Ishikawa (cell line): ENCODE measurements at regions not wholly inside any gene's neighbourhood (a gene's known extent, or its start where the extent isn't known, plus 50 kb on each side); places are given as distances from the start of the nearest gene placed in this dataset.

Source experiments
- CEBPB ChIP-seq: IDR thresholded peaks from 2 replicates; pipeline ENCODE4 v1.6.1; 2012
- CREB1 ChIP-seq: IDR thresholded peaks from 2 replicates; pipeline ENCODE4 v1.6.1; 2012; ENCODE audit warnings: low read depth
- EGR1 ChIP-seq: IDR thresholded peaks from 2 replicates; pipeline ENCODE4 v1.6.1; 2012
- EP300 ChIP-seq: IDR thresholded peaks from 2 replicates; pipeline ENCODE4 v1.6.1; 2012; ENCODE audit warnings: borderline replicate concordance
- FOXM1 ChIP-seq: IDR thresholded peaks from 2 replicates; pipeline ENCODE4 v1.6.1; 2012; ENCODE audit warnings: low read depth, borderline replicate concordance
- NFIC ChIP-seq: IDR thresholded peaks from 2 replicates; pipeline ENCODE4 v1.6.1; 2012
- RAD21 ChIP-seq: IDR thresholded peaks from 2 replicates; pipeline ENCODE4 v1.6.1; 2012; ENCODE audit warnings: low read depth
- TAF1 ChIP-seq: IDR thresholded peaks from 2 replicates; pipeline ENCODE4 v1.6.1; 2012; ENCODE audit warnings: low read depth, mild to moderate bottlenecking
- TCF12 ChIP-seq: IDR thresholded peaks from 2 replicates; pipeline ENCODE4 v1.6.1; 2012; ENCODE audit warnings: low read depth
- TEAD4 ChIP-seq: IDR thresholded peaks from 2 replicates; pipeline ENCODE4 v1.6.1; 2012
- YY1 ChIP-seq: IDR thresholded peaks from 2 replicates; pipeline ENCODE4 v1.6.1; 2012; ENCODE audit warnings: low read depth
- ZBTB7A ChIP-seq: IDR thresholded peaks from 2 replicates; pipeline ENCODE4 v1.6.1; 2012; ENCODE audit warnings: low read depth
- TF ChIP-seq, protein P1 (sequence below): IDR thresholded peaks from 2 replicates; pipeline ENCODE4 v1.6.1; 2012; ENCODE audit warnings: low read depth, mild to moderate bottlenecking
- TF ChIP-seq, protein P2 (sequence below): IDR thresholded peaks from 2 replicates; pipeline ENCODE4 v1.6.1; 2012
- TF ChIP-seq, protein P3 (sequence below): IDR thresholded peaks from 2 replicates; pipeline ENCODE4 v1.6.1; 2012

DNA sequence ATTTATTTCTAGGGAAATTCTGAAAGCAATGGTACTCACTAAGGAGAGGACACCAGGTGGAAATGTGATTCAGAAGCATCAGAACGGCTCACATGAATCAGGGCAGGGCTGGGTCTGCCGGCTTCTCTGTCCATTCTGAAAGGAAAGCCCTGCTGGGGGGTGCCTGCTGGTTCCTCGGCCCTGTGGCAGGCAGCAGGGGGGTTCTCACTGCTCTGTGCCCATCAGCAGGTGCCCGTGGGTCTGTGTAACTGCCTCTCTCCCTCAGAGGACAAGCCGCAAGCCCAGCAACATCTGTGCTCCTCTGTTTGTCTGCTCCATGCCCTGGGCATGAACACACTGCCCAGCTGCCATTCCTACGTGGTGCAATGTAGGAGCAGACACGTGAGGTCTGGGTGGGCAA lies 74.9 kb upstream of the ZNF423 start:
- TF ChIP-seq RAD21 (no peak), CREB1 (no peak)
- TF ChIP-seq, protein P1, sequence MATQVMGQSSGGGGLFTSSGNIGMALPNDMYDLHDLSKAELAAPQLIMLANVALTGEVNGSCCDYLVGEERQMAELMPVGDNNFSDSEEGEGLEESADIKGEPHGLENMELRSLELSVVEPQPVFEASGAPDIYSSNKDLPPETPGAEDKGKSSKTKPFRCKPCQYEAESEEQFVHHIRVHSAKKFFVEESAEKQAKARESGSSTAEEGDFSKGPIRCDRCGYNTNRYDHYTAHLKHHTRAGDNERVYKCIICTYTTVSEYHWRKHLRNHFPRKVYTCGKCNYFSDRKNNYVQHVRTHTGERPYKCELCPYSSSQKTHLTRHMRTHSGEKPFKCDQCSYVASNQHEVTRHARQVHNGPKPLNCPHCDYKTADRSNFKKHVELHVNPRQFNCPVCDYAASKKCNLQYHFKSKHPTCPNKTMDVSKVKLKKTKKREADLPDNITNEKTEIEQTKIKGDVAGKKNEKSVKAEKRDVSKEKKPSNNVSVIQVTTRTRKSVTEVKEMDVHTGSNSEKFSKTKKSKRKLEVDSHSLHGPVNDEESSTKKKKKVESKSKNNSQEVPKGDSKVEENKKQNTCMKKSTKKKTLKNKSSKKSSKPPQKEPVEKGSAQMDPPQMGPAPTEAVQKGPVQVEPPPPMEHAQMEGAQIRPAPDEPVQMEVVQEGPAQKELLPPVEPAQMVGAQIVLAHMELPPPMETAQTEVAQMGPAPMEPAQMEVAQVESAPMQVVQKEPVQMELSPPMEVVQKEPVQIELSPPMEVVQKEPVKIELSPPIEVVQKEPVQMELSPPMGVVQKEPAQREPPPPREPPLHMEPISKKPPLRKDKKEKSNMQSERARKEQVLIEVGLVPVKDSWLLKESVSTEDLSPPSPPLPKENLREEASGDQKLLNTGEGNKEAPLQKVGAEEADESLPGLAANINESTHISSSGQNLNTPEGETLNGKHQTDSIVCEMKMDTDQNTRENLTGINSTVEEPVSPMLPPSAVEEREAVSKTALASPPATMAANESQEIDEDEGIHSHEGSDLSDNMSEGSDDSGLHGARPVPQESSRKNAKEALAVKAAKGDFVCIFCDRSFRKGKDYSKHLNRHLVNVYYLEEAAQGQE: no peak
- TF ChIP-seq, protein P2, sequence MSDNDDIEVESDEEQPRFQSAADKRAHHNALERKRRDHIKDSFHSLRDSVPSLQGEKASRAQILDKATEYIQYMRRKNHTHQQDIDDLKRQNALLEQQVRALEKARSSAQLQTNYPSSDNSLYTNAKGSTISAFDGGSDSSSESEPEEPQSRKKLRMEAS: no peak
- TF ChIP-seq, protein P3, sequence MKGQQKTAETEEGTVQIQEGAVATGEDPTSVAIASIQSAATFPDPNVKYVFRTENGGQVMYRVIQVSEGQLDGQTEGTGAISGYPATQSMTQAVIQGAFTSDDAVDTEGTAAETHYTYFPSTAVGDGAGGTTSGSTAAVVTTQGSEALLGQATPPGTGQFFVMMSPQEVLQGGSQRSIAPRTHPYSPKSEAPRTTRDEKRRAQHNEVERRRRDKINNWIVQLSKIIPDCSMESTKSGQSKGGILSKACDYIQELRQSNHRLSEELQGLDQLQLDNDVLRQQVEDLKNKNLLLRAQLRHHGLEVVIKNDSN: no peak

DNA sequence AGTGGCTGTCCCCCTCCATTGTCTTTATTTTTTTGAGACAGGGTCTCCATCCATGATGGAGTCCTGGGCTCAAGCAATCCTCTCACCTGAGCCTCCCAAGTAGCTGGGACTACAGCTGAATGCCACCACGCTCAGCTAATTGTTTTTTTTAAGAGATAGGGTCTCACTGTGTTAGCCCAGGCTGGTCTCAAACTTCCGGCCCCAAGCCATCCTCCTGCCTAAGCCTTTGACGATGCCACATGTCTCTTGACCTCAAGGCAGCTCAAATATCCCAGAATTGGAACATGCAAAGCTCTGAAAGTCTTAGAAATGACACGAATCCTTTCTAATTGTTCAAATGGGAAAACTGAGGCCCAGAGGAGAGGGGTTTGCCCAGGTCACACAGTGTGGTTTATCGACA lies 75.4 kb upstream of the ZNF423 start:
- TF ChIP-seq EGR1: no peak
- TF ChIP-seq TCF12: no peak
- TF ChIP-seq, protein P2: no peak
- TF ChIP-seq RAD21: no peak
- no peak for TF ChIP-seq YY1
- TF ChIP-seq, protein P3: no peak
- no peak for TF ChIP-seq FOXM1
- no peak for TF ChIP-seq CEBPB
- TF ChIP-seq, protein P1: no peak
- no peak for TF ChIP-seq CREB1
- no peak for TF ChIP-seq ZBTB7A
- TF ChIP-seq TAF1: no peak
- no peak for TF ChIP-seq TEAD4
- no peak for TF ChIP-seq EP300
- TF ChIP-seq NFIC: no peak

DNA sequence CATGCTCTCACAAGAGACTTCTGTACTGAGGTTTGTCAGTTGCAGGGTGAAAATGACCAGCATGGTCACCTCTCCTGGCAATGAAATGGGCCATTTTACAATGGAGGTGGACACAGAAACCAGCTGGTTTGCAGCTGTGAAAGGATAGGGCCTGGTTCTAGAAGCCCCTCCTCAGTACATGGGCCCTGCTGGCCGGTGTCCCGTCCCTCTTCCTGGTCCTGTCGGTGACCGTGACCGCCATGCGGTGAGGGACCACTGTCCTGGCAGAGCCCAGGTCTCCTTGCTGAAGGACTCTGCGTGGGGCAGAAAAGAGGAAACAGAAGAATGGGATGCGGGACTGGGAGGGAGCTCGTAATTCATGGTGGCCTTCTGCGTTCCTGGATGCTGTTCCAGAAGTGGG lies 76.0 kb upstream of the ZNF423 start:
- TF ChIP-seq, protein P3: no peak
- TF ChIP-seq NFIC (no peak), RAD21 (no peak), CEBPB (no peak), EP300 (no peak), YY1 (no peak)

DNA sequence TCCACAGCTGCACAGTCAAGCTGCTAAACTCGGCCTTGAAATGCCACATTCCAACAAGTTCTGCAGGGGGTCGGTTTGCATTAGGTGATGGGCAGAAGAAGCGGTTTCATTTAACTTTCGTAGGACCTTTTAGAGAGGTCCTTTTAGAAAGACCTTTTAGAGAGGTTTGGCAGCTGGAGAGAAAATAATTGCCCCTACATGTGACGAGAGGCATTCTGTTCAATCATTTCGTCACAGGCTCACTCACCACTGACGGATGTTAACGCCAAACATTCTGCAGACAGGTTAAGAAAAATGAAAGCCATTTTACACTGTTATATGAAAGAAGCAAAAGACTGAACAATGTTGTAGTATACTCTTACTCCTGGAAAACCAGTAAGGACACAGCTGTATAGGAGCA lies 76.5 kb upstream of the ZNF423 start:
- TF ChIP-seq NFIC (no peak), EP300 (no peak), TEAD4 (no peak), TAF1 (no peak), EGR1 (no peak), RAD21 (no peak), CEBPB (no peak), ZBTB7A (no peak), CREB1 (no peak), YY1 (no peak), TCF12 (no peak), FOXM1 (no peak)
- TF ChIP-seq, protein P2: no peak

DNA sequence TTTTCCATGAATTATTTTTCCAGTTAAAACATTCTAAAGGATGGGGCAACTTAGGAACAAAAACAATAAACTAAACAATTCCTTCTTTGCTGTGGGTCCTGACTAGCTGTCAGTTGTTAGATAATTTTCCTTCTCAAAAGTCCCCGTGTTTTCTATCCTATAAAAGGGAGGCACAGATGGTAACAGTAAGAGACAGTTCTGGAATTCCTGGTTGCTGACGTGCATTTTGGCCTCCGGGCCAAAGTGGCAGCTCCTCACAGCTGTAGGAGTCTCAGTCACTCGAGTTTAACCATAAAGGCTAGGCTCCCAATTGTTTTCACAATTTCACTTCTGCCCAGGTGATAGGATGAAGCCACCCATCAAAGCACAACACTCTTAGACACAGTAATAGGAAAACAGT lies 77.0 kb upstream of the ZNF423 start:
- TF ChIP-seq YY1 (no peak), CREB1 (no peak), NFIC (no peak), CEBPB (no peak), ZBTB7A (no peak), FOXM1 (no peak), TAF1 (no peak), TEAD4 (no peak), RAD21 (no peak), EP300 (no peak), EGR1 (no peak), TCF12 (no peak)
- TF ChIP-seq, protein P1: no peak
- TF ChIP-seq, protein P2: no peak
- TF ChIP-seq, protein P3: no peak
